H1 (cell line): ENCODE measurements at regions not wholly inside any gene's neighbourhood (a gene's known extent, or its start where the extent isn't known, plus 50 kb on each side); places are given as distances from the start of the nearest gene placed in this dataset.
"Not testable (repeated sequence)": the region's sequence is repeated elsewhere in the genome, so short reads cannot be mapped to it uniquely, and the experiment has no call there.

ENCODE experiments used
- CTCF ChIA-PET: fragments of 300-600 bp; sonication (Branson Sonifier 250); formaldehyde crosslinking; loops from one replicate; lab custom pipeline; 2021; ENCODE audit not compliant: partially characterized antibody; lab: Charles Lee
- POLR2A ChIA-PET: fragments of 300-600 bp; sonication (Branson Sonifier 250); formaldehyde crosslinking; loops from one replicate; lab custom pipeline; 2021; ENCODE audit warnings: inconsistent platforms; ENCODE audit not compliant: partially characterized antibody; lab: Charles Lee
- DNase-seq, 2 experiments: peaks; one replicate each; pipeline versions ENCODE4 v3.0.0 to v3.0.0-alpha.2; 2010 to 2022; ENCODE audit warnings: low spot score in 2 of 2, low read depth in 1 of 2, mixed read lengths in 1 of 2
- FAIRE-seq: peaks from 2 replicates; lab custom pipeline; 2011; peaks lifted over from hg19 to GRCh38; lab: Jason Lieb, UNC
- H2AFZ ChIP-seq: 2 replicates; pipeline ENCODE4 v1.8.1; 2012; ENCODE audit warnings: low read length, inconsistent platforms
- H2AK5ac ChIP-seq: 2 replicates; pipeline ENCODE4 v1.6.1; 2013; ENCODE audit warnings: low read depth, low read length
- H2BK120ac ChIP-seq: replicated peaks from 2 replicates; pipeline ENCODE3; 2013; ENCODE audit warnings: low read depth, low read length, inconsistent platforms
- H2BK12ac ChIP-seq: 2 replicates; pipeline ENCODE4 v1.6.1; 2013; ENCODE audit warnings: low read depth, low read length
- H2BK15ac ChIP-seq: 2 replicates; pipeline ENCODE4 v1.6.1; 2013; ENCODE audit warnings: low read length
- H2BK20ac ChIP-seq: 2 replicates; pipeline ENCODE4 v1.6.1; 2013; ENCODE audit warnings: low read length
- H2BK5ac ChIP-seq: 2 replicates; pipeline ENCODE4 v1.6.1; 2013; ENCODE audit warnings: low read depth, low read length
- H3K14ac ChIP-seq: 2 replicates; pipeline ENCODE4 v1.6.1; 2013; ENCODE audit warnings: inconsistent platforms; ENCODE audit not compliant: insufficient read length
- H3K18ac ChIP-seq: 2 replicates; pipeline ENCODE4 v1.6.1; 2013; ENCODE audit warnings: low read length; ENCODE audit errors: extremely low read depth
- H3K23ac ChIP-seq: 2 replicates; pipeline ENCODE4 v1.6.1; 2013; ENCODE audit warnings: inconsistent platforms; ENCODE audit not compliant: insufficient read length
- H3K23me2 ChIP-seq: 2 replicates; pipeline ENCODE4 v1.6.1; 2013; ENCODE audit warnings: low read depth, low read length
- H3K27ac ChIP-seq: 2 replicates; pipeline ENCODE4 v1.6.1; 2011; ENCODE audit warnings: low read depth, low read length, inconsistent platforms
- H3K27me3 ChIP-seq, 4 experiments: replicated peaks in 1 of 4; 1 replicate in 1 of 4; 2 replicates in 3 of 4; pipeline versions ENCODE4 v1.6.1 to v1.8.1; 2011 to 2013; ENCODE audit warnings: low read length in 3 of 4, mild to moderate bottlenecking in 3 of 4, inconsistent platforms in 2 of 4, mixed read lengths in 2 of 4, moderate library complexity in 1 of 4; ENCODE audit not compliant: control insufficient read depth in 3 of 4, insufficient read depth in 3 of 4; ENCODE audit errors: extremely low read depth in 1 of 4
- H3K36me3 ChIP-seq, 4 experiments: 2 replicates each; pipeline versions ENCODE4 v1.6.1 to v1.8.1; 2011 to 2013; ENCODE audit warnings: mild to moderate bottlenecking in 4 of 4, low read length in 3 of 4, moderate library complexity in 2 of 4, control low read depth in 1 of 4, inconsistent platforms in 1 of 4; ENCODE audit not compliant: insufficient read depth in 4 of 4, control insufficient read depth in 2 of 4
- H3K4ac ChIP-seq: replicated peaks from 2 replicates; pipeline ENCODE3; 2013; ENCODE audit warnings: low read length, low read depth, mixed read lengths, inconsistent platforms; ENCODE audit not compliant: insufficient read length
- H3K4me1 ChIP-seq, 4 experiments: replicated peaks in 1 of 4; 1 replicate in 1 of 4; 2 replicates in 3 of 4; pipeline versions ENCODE4 v1.6.1 to v1.8.1; 2011 to 2013; ENCODE audit warnings: low read length in 3 of 4, inconsistent platforms in 2 of 4, mixed read lengths in 1 of 4; ENCODE audit not compliant: insufficient read depth in 4 of 4, control insufficient read depth in 3 of 4
- H3K4me2 ChIP-seq, 2 experiments: 2 replicates each; pipeline versions ENCODE4 v1.6.1 to v1.8.1; 2011 to 2013; ENCODE audit warnings: low read depth in 2 of 2, low read length in 2 of 2, control low read depth in 1 of 2, inconsistent platforms in 1 of 2, mild to moderate bottlenecking in 1 of 2; ENCODE audit not compliant: insufficient read depth in 1 of 2
- H3K4me3 ChIP-seq, 4 experiments: fragments of 200-600, 300-600 bp in 1 of 4; sonication (generic), shearing (Covaris generic), sonication (Bioruptor Twin) in 1 of 4; 2 replicates each; pipeline versions ENCODE4 v1.5.1 to v1.8.1; 2011 to 2016; ENCODE audit warnings: low read length in 4 of 4, low read depth in 3 of 4, control low read depth in 2 of 4, inconsistent platforms in 2 of 4, mild to moderate bottlenecking in 2 of 4, mixed read lengths in 1 of 4, moderate library complexity in 1 of 4; ENCODE audit not compliant: insufficient read depth in 2 of 4; ENCODE audit errors: extremely low read depth in 1 of 4
- H3K56ac ChIP-seq: replicated peaks from 2 replicates; pipeline ENCODE3; 2013; ENCODE audit warnings: low read depth, mild to moderate bottlenecking, mixed read lengths, low read length, inconsistent platforms; ENCODE audit not compliant: insufficient read length
- H3K79me1 ChIP-seq: 2 replicates; pipeline ENCODE4 v1.6.1; 2013; ENCODE audit warnings: low read depth, low read length, control low read depth
- H3K79me2 ChIP-seq, 2 experiments: 2 replicates each; pipeline versions ENCODE4 v1.6.1 to v1.8.1; 2012 to 2013; ENCODE audit warnings: low read length in 2 of 2, mild to moderate bottlenecking in 2 of 2, inconsistent platforms in 1 of 2; ENCODE audit not compliant: insufficient read depth in 2 of 2, control insufficient read depth in 1 of 2
- H3K9ac ChIP-seq, 4 experiments: replicated peaks in 1 of 4; 1 replicate in 1 of 4; 2 replicates in 3 of 4; pipeline versions ENCODE4 v1.6.1 to v1.8.1; 2011 to 2013; ENCODE audit warnings: low read depth in 3 of 4, low read length in 3 of 4, control low read depth in 2 of 4, mild to moderate bottlenecking in 2 of 4, moderate library complexity in 2 of 4, inconsistent platforms in 1 of 4; ENCODE audit errors: extremely low read depth in 1 of 4
- H3K9me3 ChIP-seq, 2 experiments: 2 replicates each; pipeline versions ENCODE4 v1.6.1 to v1.8.1; 2012 to 2013; ENCODE audit warnings: mild to moderate bottlenecking in 2 of 2, moderate library complexity in 2 of 2, control low read depth in 1 of 2, inconsistent platforms in 1 of 2, low read depth in 1 of 2, low read length in 1 of 2, mixed read lengths in 1 of 2; ENCODE audit not compliant: insufficient read depth in 2 of 2
- H4K20me1 ChIP-seq, 2 experiments: replicated peaks in 1 of 2; 2 replicates each; pipeline versions ENCODE3 to v1.8.1; 2011 to 2013; ENCODE audit warnings: inconsistent platforms in 2 of 2, low read length in 2 of 2, mild to moderate bottlenecking in 1 of 2; ENCODE audit not compliant: insufficient read depth in 2 of 2, control insufficient read depth in 1 of 2
- H4K5ac ChIP-seq: 2 replicates; pipeline ENCODE4 v1.6.1; 2013; ENCODE audit warnings: low read length, low read depth, mixed read lengths, inconsistent platforms; ENCODE audit not compliant: insufficient read length
- H4K8ac ChIP-seq: 2 replicates; pipeline ENCODE4 v1.8.0; 2013; ENCODE audit warnings: mild to moderate bottlenecking, moderate library complexity, low read length, inconsistent platforms; ENCODE audit not compliant: insufficient read depth; ENCODE audit errors: extremely low read depth
- H4K91ac ChIP-seq: replicated peaks from 2 replicates; pipeline ENCODE3; 2013; ENCODE audit warnings: low read length, mixed read lengths, inconsistent platforms; ENCODE audit not compliant: insufficient read length
- WGBS, 2 experiments: shearing (Covaris generic) in 1 of 2; methylation state at CpG; one replicate each; pipeline versions ENCODE4 v1.1.6 to v1.1.7; 2013 to 2015; ENCODE audit warnings: low lambda C conversion rate in 2 of 2, mixed read lengths in 2 of 2, inconsistent platforms in 1 of 2, low coverage in 1 of 2, missing lambda C conversion rate in 1 of 2; ENCODE audit not compliant: insufficient replicate concordance in 2 of 2, insufficient coverage in 1 of 2, insufficient read length in 1 of 2; ENCODE audit errors: extremely low coverage in 1 of 2, missing lambda C conversion rate in 1 of 2; 5-methylcytosine and 5-hydroxymethylcytosine counted together

DNA sequence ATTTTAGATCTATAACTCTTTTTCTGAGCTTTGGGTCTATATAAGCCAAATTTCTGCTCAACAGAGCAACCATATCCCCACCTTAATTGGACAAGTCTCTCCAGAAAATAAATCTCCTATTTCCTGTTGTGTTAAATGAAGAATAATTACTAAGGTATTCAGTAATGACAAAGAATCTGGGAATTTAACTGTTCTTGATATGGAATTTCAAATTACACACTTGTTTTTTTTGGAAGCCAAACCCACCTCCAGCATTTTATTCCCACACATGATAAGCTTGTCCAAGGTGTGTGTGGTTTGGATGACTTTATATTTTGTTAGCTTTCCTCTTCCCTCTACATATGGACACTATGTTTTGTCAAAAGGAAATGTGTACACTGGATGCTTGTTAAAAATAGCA lies 1313.2 kb upstream of the CDH18 start:
- POLR2A ChIA-PET, H4K91ac ChIP-seq, H3K79me2 ChIP-seq, H2BK15ac ChIP-seq, H2BK120ac ChIP-seq, H3K56ac ChIP-seq, H3K18ac ChIP-seq, H2AK5ac ChIP-seq, H3K4me1 ChIP-seq, H4K5ac ChIP-seq, H3K14ac ChIP-seq, H2AFZ ChIP-seq, H3K9me3 ChIP-seq, H3K79me1 ChIP-seq, H3K9ac ChIP-seq, CTCF ChIA-PET, H2BK5ac ChIP-seq, H3K36me3 ChIP-seq, H2BK12ac ChIP-seq, H4K8ac ChIP-seq, DNase-seq, H3K4ac ChIP-seq, H3K4me2 ChIP-seq, FAIRE-seq, H3K23me2 ChIP-seq, H2BK20ac ChIP-seq, H3K23ac ChIP-seq, H3K27ac ChIP-seq, H3K4me3 ChIP-seq, H3K27me3 ChIP-seq, H4K20me1 ChIP-seq: not testable (repeated sequence)

DNA sequence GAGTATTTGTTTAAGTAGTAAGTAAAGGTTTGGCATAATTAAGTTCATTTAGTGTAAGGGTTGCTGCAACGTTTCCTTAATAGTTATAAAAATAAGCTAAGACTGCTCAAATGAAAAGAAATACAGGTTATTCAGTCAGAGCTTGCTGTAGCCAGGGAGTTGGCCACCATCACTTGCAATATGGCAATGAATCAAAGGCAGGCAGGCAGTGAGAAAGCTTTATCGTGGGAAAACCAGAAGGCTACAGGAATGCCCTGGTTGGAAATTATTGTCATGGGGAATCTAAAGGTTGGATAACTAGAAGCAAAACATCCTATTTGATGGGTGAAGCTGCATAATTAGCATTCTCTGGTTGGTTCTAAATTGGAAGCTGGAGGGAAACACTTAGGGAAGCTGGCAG lies 1286.4 kb upstream of the CDH18 start:
- H3K27ac ChIP-seq, H4K91ac ChIP-seq, H4K20me1 ChIP-seq, H3K23ac ChIP-seq, H3K56ac ChIP-seq, H3K14ac ChIP-seq, H2BK12ac ChIP-seq, CTCF ChIA-PET, H2BK20ac ChIP-seq, H3K23me2 ChIP-seq, H2AFZ ChIP-seq, H2AK5ac ChIP-seq, H3K9ac ChIP-seq, H2BK5ac ChIP-seq, FAIRE-seq, H3K4ac ChIP-seq, H3K4me1 ChIP-seq, DNase-seq, H2BK15ac ChIP-seq, H3K79me2 ChIP-seq, H2BK120ac ChIP-seq, H4K5ac ChIP-seq, H4K8ac ChIP-seq, H3K79me1 ChIP-seq, H3K9me3 ChIP-seq, H3K4me2 ChIP-seq, POLR2A ChIA-PET, H3K36me3 ChIP-seq, H3K4me3 ChIP-seq, H3K27me3 ChIP-seq, H3K18ac ChIP-seq: not testable (repeated sequence)
- WGBS, 2 experiments, result 86% methylated on average over 2 of the region's 2 CpGs; no CpG with 5 or more reads in 1 of the 2 experiments
